Effector memory CD8-positive, alpha-beta T cell (primary cell): ENCODE measurements at regions not wholly inside any gene's neighbourhood (a gene's known extent, or its start where the extent isn't known, plus 50 kb on each side); places are given as distances from the start of the nearest gene placed in this dataset.

Experiments
- ATAC-seq: fragments of 150-1000 bp; cut with Tn5 transposase; replicated peaks from 2 replicates; pipeline ENCODE4 v1.10.0; 2021; ENCODE audit warnings: mild to moderate bottlenecking, moderate library complexity
- DNase-seq, 3 experiments: peaks; one replicate each; pipeline ENCODE4 v3.0.0; 2021
- H3K27ac Mint-ChIP-seq, 2 donors: one replicate each; pipeline ENCODE4 v1.8.0; 2022; ENCODE audit warnings: mild to moderate bottlenecking in 2 of 2, mixed read lengths in 2 of 2, moderate library complexity in 2 of 2
- H3K27me3 Mint-ChIP-seq, 2 donors: one replicate each; pipeline ENCODE4 v1.8.0; 2022; ENCODE audit warnings: mixed read lengths in 2 of 2
- H3K36me3 Mint-ChIP-seq: one replicate; pipeline ENCODE4 v1.8.0; 2022; ENCODE audit warnings: mild to moderate bottlenecking, moderate library complexity, mixed read lengths; ENCODE audit not compliant: insufficient read depth
- H3K4me1 Mint-ChIP-seq, 2 donors: one replicate each; pipeline ENCODE4 v1.8.0; 2022; ENCODE audit warnings: low read depth in 2 of 2, mixed read lengths in 2 of 2
- H3K4me3 Mint-ChIP-seq, 2 donors: one replicate each; pipeline ENCODE4 v1.8.0; 2022; ENCODE audit warnings: mild to moderate bottlenecking in 2 of 2, mixed read lengths in 2 of 2, moderate library complexity in 2 of 2
- H3K9me3 Mint-ChIP-seq, 2 donors: one replicate each; pipeline ENCODE4 v1.8.0; 2022; ENCODE audit warnings: mixed read lengths in 2 of 2

DNA sequence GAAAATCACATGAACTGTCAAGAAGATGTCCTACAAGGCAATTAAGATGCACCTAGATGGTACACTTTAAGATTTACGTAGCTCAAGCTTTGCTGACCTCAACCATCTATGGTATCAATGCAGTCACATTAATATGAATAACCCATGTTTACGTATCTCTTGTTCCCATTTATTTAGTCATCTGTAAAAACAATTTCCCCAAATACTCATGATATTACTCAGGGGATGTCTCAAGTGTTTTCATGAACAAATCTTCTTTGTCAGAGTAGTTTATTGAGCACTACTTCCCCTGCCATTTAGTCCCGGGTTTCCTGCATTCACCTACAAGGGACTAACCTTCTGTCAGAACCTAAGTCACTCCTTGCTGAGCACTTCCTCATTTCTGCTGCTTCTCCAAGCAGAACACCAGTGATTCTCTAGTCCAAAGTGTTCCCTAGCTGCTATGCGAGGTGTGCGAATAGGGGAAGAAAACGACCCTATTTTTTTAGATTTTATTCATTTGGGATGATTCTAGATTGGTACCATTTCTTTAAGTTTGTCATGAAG, 554.3 kb upstream of the LRRC4C start:
- H3K27me3 Mint-ChIP-seq, result no peaks in the 10 kb centered on the region
- no peak overlapping the region for H3K27ac Mint-ChIP-seq
- H3K9me3 Mint-ChIP-seq, result peaks cover 10 to 18% of the 10 kb centered on the region in 2 donors
- H3K4me1 Mint-ChIP-seq, result no peaks in the 10 kb centered on the region
- DNase-seq (no peak), ATAC-seq (no peak)
- H3K4me3 Mint-ChIP-seq, result no peak overlapping the region
- H3K36me3 Mint-ChIP-seq, result no peaks in the 10 kb centered on the region

DNA sequence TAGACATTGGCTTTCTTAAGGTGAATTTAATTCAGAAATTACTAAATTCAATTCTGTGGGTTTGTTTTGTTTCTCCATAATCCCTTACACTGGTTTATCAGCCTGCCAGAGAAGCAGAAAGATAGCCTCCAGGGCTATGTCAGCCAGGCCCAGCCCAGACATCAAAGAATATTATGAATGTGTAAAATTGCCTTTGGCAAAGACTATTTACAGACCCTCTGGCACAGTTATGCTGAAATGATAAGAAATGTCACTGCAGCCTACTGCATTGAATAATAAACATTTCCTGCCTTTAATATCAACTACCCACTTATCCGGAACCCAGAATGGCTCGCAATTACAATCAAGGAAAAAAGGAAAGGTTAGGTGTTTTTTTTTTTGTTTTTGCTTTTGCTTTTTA, 562.5 kb upstream of the LRRC4C start:
- H3K4me1 Mint-ChIP-seq, result no peaks in the 10 kb centered on the region
- H3K27ac Mint-ChIP-seq, result no peak overlapping the region
- ATAC-seq (no peak), DNase-seq (no peak)
- peaks cover 15 to 22% of the 10 kb centered on the region in 2 donors for H3K9me3 Mint-ChIP-seq
- no peak overlapping the region for H3K4me3 Mint-ChIP-seq
- H3K27me3 Mint-ChIP-seq, result no peaks in the 10 kb centered on the region
- no peaks in the 10 kb centered on the region for H3K36me3 Mint-ChIP-seq

GRCh38 chr11:42023267-42023666, 563.8 kb upstream of the LRRC4C start:
- H3K36me3 Mint-ChIP-seq, result no peaks in the 10 kb centered on the region
- no peaks in the 10 kb centered on the region for H3K27me3 Mint-ChIP-seq
- H3K4me1 Mint-ChIP-seq, result no peaks in the 10 kb centered on the region
- H3K9me3 Mint-ChIP-seq, result peaks cover 19 to 25% of the 10 kb centered on the region in 2 donors
- DNase-seq, result no peak
- no peak overlapping the region for H3K27ac Mint-ChIP-seq
- no peak overlapping the region for H3K4me3 Mint-ChIP-seq
- ATAC-seq, result no peak

- no peak overlapping the region for H3K4me3 Mint-ChIP-seq
- H3K36me3 Mint-ChIP-seq, result no peaks in the 10 kb centered on the region
- peaks cover 15 to 19% of the 10 kb centered on the region in 2 donors for H3K9me3 Mint-ChIP-seq
- ATAC-seq (no peak), DNase-seq (no peak)
- no peak overlapping the region for H3K27ac Mint-ChIP-seq
- H3K4me1 Mint-ChIP-seq, result no peaks in the 10 kb centered on the region
- no peaks in the 10 kb centered on the region for H3K27me3 Mint-ChIP-seq
Observed at GRCh38 chr11:42025121-42025803, 565.8 kb upstream of the LRRC4C start.

DNA sequence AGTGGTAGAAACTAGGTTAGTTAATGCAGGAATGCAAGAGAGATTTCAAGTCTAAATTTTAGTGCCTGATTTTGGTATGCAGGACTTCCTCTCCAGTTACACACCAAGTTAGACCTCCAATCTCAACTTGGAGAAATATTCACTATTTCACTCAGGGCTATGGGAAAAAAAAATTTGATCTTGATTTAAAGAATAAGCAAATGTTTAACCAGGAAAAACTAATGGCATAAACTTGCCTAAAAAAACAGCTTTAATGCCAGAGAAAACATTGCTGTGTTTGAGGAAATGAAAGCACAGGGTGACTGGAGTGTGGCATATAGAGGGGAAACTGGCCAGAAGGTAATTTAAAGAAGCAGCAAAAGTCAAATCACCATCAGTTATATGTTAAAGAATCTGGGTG, 575.4 kb upstream of the LRRC4C start:
- Mint-ChIP-seq H3K36me3 (no peaks in the 10 kb centered on the region), H3K9me3 (peaks cover 0 to 9% of the 10 kb centered on the region in 2 donors), H3K27me3 (no peaks in the 10 kb centered on the region), H3K4me3 (no peak overlapping the region), H3K4me1 (no peaks in the 10 kb centered on the region), H3K27ac (no peak overlapping the region)
- DNase-seq, result no peak
- ATAC-seq, result no peak

DNA sequence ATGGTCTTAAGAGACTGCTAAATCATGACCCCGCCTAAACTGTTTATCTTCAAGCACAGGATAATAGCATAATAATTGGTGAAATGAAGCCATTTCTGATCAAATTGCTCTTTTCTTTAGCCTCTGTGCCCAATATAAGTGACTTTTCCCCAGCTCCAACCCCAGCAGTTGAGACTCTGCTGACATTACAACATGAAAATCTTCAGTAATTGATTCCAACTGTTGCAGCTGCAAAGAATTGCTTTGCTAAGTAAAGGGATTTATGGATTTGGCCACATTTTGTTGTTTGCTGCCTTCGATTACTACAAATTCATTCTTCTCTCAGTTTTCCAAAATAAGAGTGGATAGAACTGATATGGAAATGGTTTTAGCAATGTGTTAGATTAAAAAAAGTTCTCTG, 576.7 kb upstream of the LRRC4C start:
- Mint-ChIP-seq H3K27ac (no peak overlapping the region), H3K27me3 (no peaks in the 10 kb centered on the region), H3K4me3 (no peak overlapping the region), H3K9me3 (peaks cover 0 to 7% of the 10 kb centered on the region in 2 donors), H3K4me1 (no peaks in the 10 kb centered on the region), H3K36me3 (no peaks in the 10 kb centered on the region)
- no peak for ATAC-seq
- no peak for DNase-seq

DNA sequence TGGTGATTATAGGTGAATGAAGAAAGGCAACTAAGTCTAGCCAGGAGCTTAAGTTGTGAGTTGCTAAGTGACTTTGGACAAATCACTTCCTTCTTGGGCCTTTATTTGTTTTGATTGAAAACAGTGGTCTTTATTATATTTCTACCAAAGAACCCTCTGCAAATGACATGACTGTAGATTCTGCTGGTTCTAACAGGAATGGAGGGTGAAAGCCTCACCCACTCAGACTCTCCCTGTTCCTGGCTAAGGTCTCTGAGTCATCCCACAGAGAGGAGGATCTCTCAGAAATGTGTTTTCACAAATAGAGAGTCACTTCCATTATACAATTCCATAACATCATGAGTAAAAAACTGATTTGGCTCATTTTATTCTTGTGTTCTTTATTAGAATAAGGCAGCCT, 583.9 kb upstream of the LRRC4C start:
- H3K9me3 Mint-ChIP-seq, result peaks cover 10 to 18% of the 10 kb centered on the region in 2 donors
- H3K36me3 Mint-ChIP-seq, result no peaks in the 10 kb centered on the region
- no peaks in the 10 kb centered on the region for H3K4me1 Mint-ChIP-seq
- ATAC-seq, result no peak
- H3K27me3 Mint-ChIP-seq, result no peaks in the 10 kb centered on the region
- no peak overlapping the region for H3K4me3 Mint-ChIP-seq
- H3K27ac Mint-ChIP-seq, result no peak overlapping the region
- no peak for DNase-seq

- Mint-ChIP-seq H3K9me3 (peaks cover 9 to 22% of the 10 kb centered on the region in 2 donors), H3K36me3 (no peaks in the 10 kb centered on the region), H3K27ac (no peak overlapping the region), H3K4me3 (no peak overlapping the region), H3K27me3 (no peaks in the 10 kb centered on the region), H3K4me1 (no peaks in the 10 kb centered on the region)
- no peak for ATAC-seq
- DNase-seq, result no peak
Observed at GRCh38 chr11:42047637-42048555, 588.4 kb upstream of the LRRC4C start.

GRCh38 chr11:42049186-42049585, 589.7 kb upstream of the LRRC4C start:
- peaks cover 10 to 21% of the 10 kb centered on the region in 2 donors for H3K9me3 Mint-ChIP-seq
- H3K27ac Mint-ChIP-seq, result no peak overlapping the region
- no peak for DNase-seq
- H3K4me3 Mint-ChIP-seq, result no peak overlapping the region
- H3K36me3 Mint-ChIP-seq, result no peaks in the 10 kb centered on the region
- H3K4me1 Mint-ChIP-seq, result no peaks in the 10 kb centered on the region
- no peak for ATAC-seq
- H3K27me3 Mint-ChIP-seq, result no peaks in the 10 kb centered on the region

DNA sequence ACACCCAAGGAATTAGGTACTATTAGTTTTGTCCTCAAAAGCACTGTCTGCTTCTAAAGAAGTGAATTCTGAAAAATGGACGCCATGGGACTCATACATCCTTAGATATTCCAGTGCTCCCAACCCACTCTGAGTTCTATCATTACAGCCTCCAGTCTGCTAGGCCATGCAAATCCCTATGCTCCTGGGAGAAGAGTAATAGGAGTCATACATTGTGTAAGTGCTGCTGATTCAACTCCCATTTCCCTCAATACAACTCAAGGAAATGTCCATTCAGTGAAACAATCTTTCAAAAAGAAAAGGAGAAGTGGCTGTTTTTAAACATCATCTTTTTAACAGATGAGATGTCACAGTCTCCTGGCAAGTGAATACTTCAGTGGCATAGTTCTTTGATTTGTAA, 590.2 kb upstream of the LRRC4C start:
- Mint-ChIP-seq H3K9me3 (peaks cover 6 to 16% of the 10 kb centered on the region in 2 donors), H3K4me1 (no peaks in the 10 kb centered on the region), H3K27me3 (no peaks in the 10 kb centered on the region), H3K36me3 (no peaks in the 10 kb centered on the region), H3K4me3 (no peak overlapping the region), H3K27ac (no peak overlapping the region)
- ATAC-seq (no peak), DNase-seq (no peak)

DNA sequence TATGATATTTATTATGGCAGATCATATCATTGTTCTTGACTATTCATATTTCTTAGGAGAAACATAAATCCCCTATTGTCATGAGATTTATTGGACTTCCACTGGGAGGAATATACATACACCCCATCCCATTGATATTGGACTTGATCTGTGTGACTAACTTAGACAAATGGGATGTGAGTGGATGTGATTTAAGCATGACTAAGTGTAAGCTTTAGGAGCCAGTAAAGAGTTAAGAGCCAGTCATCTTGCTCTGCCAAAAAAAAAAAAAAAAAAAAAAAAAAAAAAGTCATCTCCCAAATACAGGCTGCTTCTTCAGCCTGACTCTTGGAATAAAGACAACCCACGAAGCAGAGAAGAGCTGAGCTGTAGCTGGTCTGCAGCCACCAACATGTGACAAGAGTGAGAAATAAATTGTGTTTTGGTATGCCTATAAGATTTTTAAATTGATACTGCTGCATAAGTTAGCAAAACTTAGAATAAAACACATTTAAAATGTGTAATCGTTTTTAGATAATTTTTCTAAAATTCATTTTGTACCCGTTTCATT, 595.0 kb upstream of the LRRC4C start:
- no peak overlapping the region for H3K27ac Mint-ChIP-seq
- H3K27me3 Mint-ChIP-seq, result no peaks in the 10 kb centered on the region
- no peaks in the 10 kb centered on the region for H3K36me3 Mint-ChIP-seq
- peaks cover 4 to 8% of the 10 kb centered on the region in 2 donors for H3K9me3 Mint-ChIP-seq
- no peaks in the 10 kb centered on the region for H3K4me1 Mint-ChIP-seq
- H3K4me3 Mint-ChIP-seq, result no peak overlapping the region
- DNase-seq (no peak), ATAC-seq (no peak)

DNA sequence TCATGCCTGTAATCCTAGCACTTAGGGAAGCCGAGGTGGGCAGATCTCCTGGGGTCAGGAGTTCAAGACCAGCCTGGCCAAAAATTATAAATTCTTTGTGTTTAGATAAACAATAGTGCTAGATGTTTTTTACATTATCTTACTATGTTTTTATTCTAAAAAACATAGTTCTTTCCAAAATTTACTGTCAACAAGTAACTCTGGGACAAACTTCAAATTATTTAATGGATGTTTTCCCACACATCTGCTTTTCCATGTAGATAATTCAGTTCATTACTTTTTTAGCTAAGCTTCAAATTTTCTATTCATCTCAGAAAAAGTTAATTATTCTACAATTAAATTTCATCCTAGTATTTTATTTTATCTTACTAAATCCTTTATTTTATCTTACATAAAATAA, 596.2 kb upstream of the LRRC4C start:
- H3K4me1 Mint-ChIP-seq, result no peaks in the 10 kb centered on the region
- DNase-seq, result no peak
- no peak for ATAC-seq
- no peak overlapping the region for H3K27ac Mint-ChIP-seq
- H3K4me3 Mint-ChIP-seq, result no peak overlapping the region
- H3K36me3 Mint-ChIP-seq, result no peaks in the 10 kb centered on the region
- H3K9me3 Mint-ChIP-seq, result peaks cover 4 to 8% of the 10 kb centered on the region in 2 donors
- no peaks in the 10 kb centered on the region for H3K27me3 Mint-ChIP-seq

- H3K36me3 Mint-ChIP-seq, result no peaks in the 10 kb centered on the region
- peaks cover 0 to 7% of the 10 kb centered on the region in 2 donors for H3K9me3 Mint-ChIP-seq
- DNase-seq, result no peak
- ATAC-seq, result no peak
- H3K4me1 Mint-ChIP-seq, result no peaks in the 10 kb centered on the region
- H3K27ac Mint-ChIP-seq, result no peak overlapping the region
- no peaks in the 10 kb centered on the region for H3K27me3 Mint-ChIP-seq
- no peak overlapping the region for H3K4me3 Mint-ChIP-seq
Observed at GRCh38 chr11:42058794-42059193, 599.3 kb upstream of the LRRC4C start.
